SK-N-MC (cell line): ENCODE measurements at regions not wholly inside any gene's neighbourhood (a gene's known extent, or its start where the extent isn't known, plus 50 kb on each side); places are given as distances from the start of the nearest gene placed in this dataset.
A peak's percentile ranks its signal among the peaks of the same experiment; 100 is the strongest.

Experiments used
- DNase-seq: peaks from one replicate; pipeline ENCODE4 v3.0.0-alpha.2; 2011; ENCODE audit warnings: low read depth, low spot score
- H3K27ac ChIP-seq: fragments of 200-600 bp; sonication (generic); 2 replicates; pipeline ENCODE4 v1.5.1; 2016; ENCODE audit warnings: mixed run types
- H3K36me3 ChIP-seq: fragments of 200-600 bp; sonication (generic); 2 replicates; pipeline ENCODE4 v1.6.1; 2017; ENCODE audit warnings: antibody characterized with exemption, low read length, mixed read lengths; ENCODE audit not compliant: insufficient read depth
- H3K4me3 ChIP-seq: fragments of 200-600 bp; sonication (generic); 2 replicates; pipeline ENCODE4 v1.5.1; 2016
- H3K9ac ChIP-seq: fragments of 200-600 bp; sonication (generic); 2 replicates; pipeline ENCODE4 v1.8.0; 2017; ENCODE audit warnings: mixed run types, mixed read lengths; ENCODE audit not compliant: insufficient read length
- H3K9me3 ChIP-seq: fragments of 200-600 bp; sonication (generic); 2 replicates; pipeline ENCODE4 v1.6.1; 2017; ENCODE audit warnings: low read depth, mild to moderate bottlenecking, antibody characterized with exemption, low read length, moderate library complexity, mixed read lengths
- EZH2 ChIP-seq: fragments of 200-600 bp; sonication (generic); IDR thresholded peaks from one replicate; pipeline ENCODE4 v1.6.1; 2017; ENCODE audit warnings: antibody characterized with exemption
- FOXP2 ChIP-seq: optimal IDR thresholded peaks from 2 replicates; pipeline ENCODE3; 2011; ENCODE audit warnings: mild to moderate bottlenecking, moderate library complexity; ENCODE audit not compliant: insufficient read depth; ENCODE audit errors: extremely low read length, control extremely low read depth
- POLR2AphosphoS5 ChIP-seq: IDR thresholded peaks from 2 replicates; pipeline ENCODE4 v1.6.1; 2012; ENCODE audit warnings: mild to moderate bottlenecking, low read depth, low read length, borderline replicate concordance

- H3K9ac ChIP-seq: no peak overlapping the region
- no peak for TF ChIP-seq POLR2AphosphoS5
- TF ChIP-seq EZH2: no peak
- TF ChIP-seq FOXP2: no peak
- no peak for DNase-seq
- H3K27ac ChIP-seq: no peak overlapping the region
- no peak overlapping the region for H3K4me3 ChIP-seq
- H3K9me3 ChIP-seq: no peaks in the 10 kb centered on the region
- no peaks in the 10 kb centered on the region for H3K36me3 ChIP-seq
Measured at GRCh38 chr4:138030375-138030774, 211.8 kb downstream of the SLC7A11 start.

GRCh38 chr4:138028923-138029322, 213.2 kb downstream of the SLC7A11 start:
- H3K27ac ChIP-seq: no peak overlapping the region
- H3K36me3 ChIP-seq: no peaks in the 10 kb centered on the region
- H3K4me3 ChIP-seq: no peak overlapping the region
- no peaks in the 10 kb centered on the region for H3K9me3 ChIP-seq
- no peak for DNase-seq
- no peak for TF ChIP-seq EZH2
- no peak for TF ChIP-seq POLR2AphosphoS5
- TF ChIP-seq FOXP2: no peak
- H3K9ac ChIP-seq: no peak overlapping the region

- Histone ChIP-seq H3K4me3 (no peak overlapping the region), H3K27ac (no peak overlapping the region), H3K9ac (no peak overlapping the region), H3K9me3 (no peaks in the 10 kb centered on the region), H3K36me3 (no peaks in the 10 kb centered on the region)
- TF ChIP-seq POLR2AphosphoS5 (no peak), FOXP2 (no peak), EZH2 (no peak)
- DNase-seq: no peak
Measured at GRCh38 chr4:138021139-138021830, 220.9 kb downstream of the SLC7A11 start.

- Histone ChIP-seq H3K36me3 (no peaks in the 10 kb centered on the region), H3K9me3 (no peaks in the 10 kb centered on the region), H3K27ac (peak overlapping the region; percentile 83), H3K9ac (no peak overlapping the region), H3K4me3 (peak overlapping the region; percentile 37)
- TF ChIP-seq POLR2AphosphoS5 (no peak), EZH2 (no peak), FOXP2 (no peak)
- no peak for DNase-seq
Measured at GRCh38 chr4:138014590-138015288, 227.4 kb downstream of the SLC7A11 start.

- no peak overlapping the region for H3K9ac ChIP-seq
- no peaks in the 10 kb centered on the region for H3K9me3 ChIP-seq
- DNase-seq: no peak
- H3K4me3 ChIP-seq: peak overlapping the region; percentile 37; the same call in 1 of the 2 replicates
- H3K36me3 ChIP-seq: no peaks in the 10 kb centered on the region
- TF ChIP-seq POLR2AphosphoS5 (no peak), EZH2 (no peak), FOXP2 (no peak)
- peak overlapping the region; percentile 83 for H3K27ac ChIP-seq
Measured at GRCh38 chr4:138013625-138014024, 228.5 kb downstream of the SLC7A11 start.

GRCh38 chr4:138010639-138011038, 231.5 kb downstream of the SLC7A11 start:
- no peak for DNase-seq
- Histone ChIP-seq H3K36me3 (no peaks in the 10 kb centered on the region), H3K27ac (no peak overlapping the region)

GRCh38 chr4:138007572-138007971, 234.6 kb downstream of the SLC7A11 start:
- no peak for DNase-seq
- Histone ChIP-seq H3K4me3 (no peak overlapping the region), H3K36me3 (no peaks in the 10 kb centered on the region)

More at GRCh38 chr4:138010639-138011038, 231.5 kb downstream of the SLC7A11 start:
- no peak overlapping the region for H3K9ac ChIP-seq
- TF ChIP-seq EZH2: no peak
- no peak for TF ChIP-seq FOXP2
- no peaks in the 10 kb centered on the region for H3K9me3 ChIP-seq
- no peak overlapping the region for H3K4me3 ChIP-seq

GRCh38 chr4:138005486-138005885, 236.7 kb downstream of the SLC7A11 start:
- TF ChIP-seq FOXP2: no peak
- no peak for TF ChIP-seq EZH2
- TF ChIP-seq POLR2AphosphoS5: no peak
- Histone ChIP-seq H3K4me3 (no peak overlapping the region), H3K9ac (no peak overlapping the region), H3K36me3 (no peaks in the 10 kb centered on the region), H3K27ac (no peak overlapping the region), H3K9me3 (no peaks in the 10 kb centered on the region)
- DNase-seq: no peak

More at GRCh38 chr4:138007572-138007971, 234.6 kb downstream of the SLC7A11 start:
- Histone ChIP-seq H3K9me3 (no peaks in the 10 kb centered on the region), H3K27ac (no peak overlapping the region), H3K9ac (no peak overlapping the region)
- TF ChIP-seq EZH2 (no peak), POLR2AphosphoS5 (no peak), FOXP2 (no peak)

GRCh38 chr4:138003248-138003647, 238.9 kb downstream of the SLC7A11 start:
- H3K9me3 ChIP-seq: no peaks in the 10 kb centered on the region
- TF ChIP-seq FOXP2 (no peak), POLR2AphosphoS5 (no peak), EZH2 (no peak)
- no peak overlapping the region for H3K9ac ChIP-seq
- no peak overlapping the region for H3K4me3 ChIP-seq
- H3K27ac ChIP-seq: no peak overlapping the region
- DNase-seq: no peak
- H3K36me3 ChIP-seq: no peaks in the 10 kb centered on the region
